Inferior parietal cortex (tissue), 1 donor: ENCODE measurements at regions not wholly inside any gene's neighbourhood (a gene's known extent, or its start where the extent isn't known, plus 50 kb on each side); places are given as distances from the start of the nearest gene placed in this dataset.

ENCODE experiments used
- DNase-seq: peaks from one replicate; pipeline ENCODE4 v3.0.0-alpha.2; 2016; ENCODE audit errors: extremely low spot score

DNA sequence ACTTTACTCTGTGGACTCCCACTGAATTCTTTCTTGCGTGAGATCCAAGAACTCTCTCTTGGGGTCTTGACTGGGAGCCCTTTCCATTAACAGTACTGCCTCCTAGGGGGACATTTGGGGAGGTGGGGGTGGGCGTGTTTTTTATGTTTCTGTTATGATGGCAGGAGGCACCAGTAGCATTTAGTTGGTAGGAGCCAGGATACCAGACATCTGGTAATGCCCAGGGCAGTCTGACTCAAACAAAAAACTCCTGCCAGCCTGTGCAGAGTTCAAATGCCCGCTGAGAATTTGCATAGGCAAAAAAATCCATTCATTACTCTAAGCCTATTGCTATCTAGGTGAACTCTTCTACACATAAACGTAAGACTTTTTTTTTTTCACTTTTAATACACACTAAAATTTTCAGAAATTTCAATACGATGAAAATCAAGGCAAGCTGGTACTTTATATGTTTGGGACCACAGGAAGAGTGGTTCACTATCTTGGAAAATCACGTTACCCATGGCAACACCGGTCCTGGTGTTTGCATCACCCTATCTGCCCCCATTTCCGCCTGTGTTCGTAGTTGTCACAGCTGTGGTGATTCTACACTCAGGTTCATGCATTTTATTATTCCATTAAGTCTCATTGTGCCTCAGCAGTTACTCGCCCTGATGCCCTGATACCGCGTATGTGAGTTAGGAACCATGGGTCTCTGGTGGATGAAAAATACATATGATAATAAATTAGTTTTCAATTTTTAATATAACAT, 121.1 kb upstream of the XYLT1 start:
- no peak for DNase-seq

GRCh38 chr16:17590711-17591654, 120.2 kb upstream of the XYLT1 start:
- DNase-seq, result no peak

GRCh38 chr16:17589898-17590297, 119.1 kb upstream of the XYLT1 start:
- no peak for DNase-seq

DNA sequence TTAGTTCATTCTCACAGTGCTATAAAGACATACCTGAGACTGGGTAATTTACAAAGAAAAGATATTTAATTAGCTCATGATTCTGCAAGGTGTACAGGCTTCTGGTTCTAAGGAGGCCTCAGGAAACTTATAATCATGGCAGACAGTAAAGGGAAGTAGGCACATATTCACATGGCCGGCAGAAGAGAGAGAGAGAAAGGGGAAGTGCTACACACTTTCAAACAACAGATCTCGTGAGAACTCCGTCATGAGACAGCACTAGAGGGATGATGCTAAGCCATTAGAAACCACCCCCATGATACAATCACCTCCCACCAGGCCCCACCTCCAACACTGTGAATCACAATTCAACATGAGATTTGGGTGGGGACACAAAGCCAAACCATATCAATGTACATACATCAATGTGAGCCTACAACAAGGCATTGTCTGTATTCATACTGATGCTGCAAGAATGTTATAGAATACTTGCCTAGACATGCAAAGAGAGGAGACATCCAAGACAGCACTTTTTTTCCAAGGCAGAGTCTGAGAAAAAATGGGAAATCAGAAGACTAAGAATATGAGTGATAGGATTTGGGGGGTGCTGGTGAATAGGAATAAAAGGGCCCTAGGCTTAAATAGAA, 114.8 kb upstream of the XYLT1 start:
- no peak for DNase-seq

DNA sequence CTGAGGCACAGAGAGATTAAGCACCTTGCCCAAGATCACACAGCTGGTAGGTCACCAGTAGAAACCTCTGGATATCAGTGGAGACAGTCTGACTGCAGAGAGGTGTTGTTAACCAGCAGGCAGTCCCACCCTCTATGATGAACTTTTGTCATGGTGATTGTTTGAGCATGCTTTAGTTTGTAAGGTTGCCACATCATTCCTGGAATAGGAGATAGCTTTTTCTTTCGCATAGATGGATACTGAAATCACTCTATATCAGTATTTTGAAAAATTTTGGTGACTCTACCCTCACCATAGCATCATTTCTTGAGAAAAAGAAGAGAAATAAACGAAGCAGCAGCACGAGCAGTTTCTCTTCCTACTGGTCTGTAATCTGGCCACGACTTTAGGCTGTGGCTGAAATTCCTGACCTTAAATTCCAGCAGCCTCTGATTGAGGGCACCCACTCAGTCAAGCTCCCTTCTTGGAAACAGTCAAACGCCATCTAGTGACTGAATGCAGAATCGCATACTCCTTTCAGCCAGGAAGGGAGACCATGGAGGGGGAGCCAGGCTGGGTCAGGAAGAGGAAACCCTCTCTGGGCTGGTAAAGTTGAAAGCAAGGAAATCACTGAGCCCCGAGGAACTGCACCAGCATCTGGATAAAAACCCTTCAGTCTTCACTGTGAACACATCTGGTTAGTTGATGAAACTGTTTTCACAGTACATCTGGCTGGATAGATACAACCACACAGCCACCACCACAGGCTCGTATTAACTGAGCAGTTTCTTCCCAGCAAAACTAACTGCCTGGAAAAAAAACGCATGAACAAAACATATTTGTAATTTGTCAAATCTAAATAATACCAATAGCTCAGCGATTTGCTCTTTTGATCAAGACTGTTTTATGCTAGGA, 108.5 kb upstream of the XYLT1 start:
- peak; percentile 84 for DNase-seq

GRCh38 chr16:17574256-17574655, 103.5 kb upstream of the XYLT1 start:
- no peak for DNase-seq

DNA sequence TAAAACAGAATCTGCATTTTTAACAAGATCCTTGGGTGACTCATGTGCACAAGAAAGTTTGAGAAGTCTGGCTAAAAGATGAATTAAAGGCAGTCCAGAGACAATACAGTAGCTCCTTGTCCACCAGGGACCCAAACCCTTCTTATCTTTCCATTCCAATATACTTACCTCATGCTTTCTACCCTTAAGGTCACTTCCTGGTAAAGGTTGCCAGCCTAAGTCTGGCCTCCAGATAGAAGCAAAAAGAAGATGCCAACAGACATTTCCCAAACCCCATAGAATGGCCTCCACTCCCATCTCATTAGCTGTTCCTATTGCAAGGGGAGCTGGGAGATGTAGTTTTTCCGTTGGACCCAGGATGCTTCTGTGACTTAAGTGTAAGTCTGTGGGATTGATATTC, 101.4 kb upstream of the XYLT1 start:
- DNase-seq, result no peak

- DNase-seq, result peak; percentile 8
Measured at GRCh38 chr16:17571499-17572093, 100.8 kb upstream of the XYLT1 start.

GRCh38 chr16:17568239-17568638, 97.5 kb upstream of the XYLT1 start:
- DNase-seq, result no peak

- no peak for DNase-seq
Measured at GRCh38 chr16:17567455-17567854, 96.7 kb upstream of the XYLT1 start.

DNA sequence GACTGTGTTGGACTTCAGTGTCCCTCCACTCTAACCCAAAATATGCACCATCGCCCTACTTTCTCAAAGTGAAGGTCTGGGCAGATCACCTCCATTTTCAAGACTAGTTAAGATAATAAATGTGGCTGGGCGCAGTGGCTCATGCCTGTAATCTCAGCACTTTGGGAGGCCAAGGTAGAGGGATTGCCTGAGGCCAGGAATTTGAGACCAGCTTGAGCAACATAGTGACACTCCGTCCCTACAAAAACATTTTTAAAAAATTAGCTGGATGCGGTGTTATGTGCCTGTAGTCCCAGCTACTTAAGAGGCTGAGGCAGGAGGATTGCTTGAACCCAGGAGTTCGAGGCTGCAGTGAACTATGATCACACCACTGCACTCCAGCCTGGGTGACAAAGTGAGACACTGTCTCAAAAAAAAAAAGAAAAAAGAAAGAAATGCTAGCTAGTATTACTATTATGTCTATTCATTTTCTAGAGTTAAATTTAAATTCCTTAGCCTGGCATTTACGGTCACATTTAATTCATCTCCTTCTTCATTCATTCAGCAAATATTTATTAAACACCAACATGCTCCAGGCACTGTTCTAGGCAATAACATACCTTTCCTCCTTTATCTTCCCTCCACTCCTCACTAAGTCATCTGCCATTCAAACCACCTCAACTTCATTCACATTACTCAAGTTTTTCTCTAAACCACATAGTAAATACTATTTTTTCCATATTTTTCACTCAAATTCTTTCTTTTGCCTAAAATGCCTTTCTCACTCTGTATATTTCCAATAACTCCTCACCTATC, 96.1 kb upstream of the XYLT1 start:
- DNase-seq, result no peak

DNA sequence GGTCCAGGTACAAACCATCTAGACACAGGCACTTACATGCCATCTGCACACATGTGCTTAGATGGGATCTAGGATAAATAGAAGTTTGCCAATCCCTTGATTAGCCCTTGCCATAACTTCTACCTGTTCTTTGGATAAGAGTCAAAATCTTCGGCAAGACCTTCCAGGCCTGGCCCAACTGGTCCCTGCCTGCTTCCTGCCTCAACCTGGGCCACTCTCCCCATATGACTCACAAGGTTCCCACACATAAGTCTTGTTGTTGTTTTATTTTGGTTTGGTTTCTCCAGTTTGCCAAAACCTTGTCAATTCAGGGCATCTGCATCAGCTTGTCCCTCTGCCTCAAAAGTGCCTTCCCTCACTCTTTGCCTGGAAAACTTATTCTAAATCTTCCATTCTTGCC, 95.3 kb upstream of the XYLT1 start:
- no peak for DNase-seq

DNA sequence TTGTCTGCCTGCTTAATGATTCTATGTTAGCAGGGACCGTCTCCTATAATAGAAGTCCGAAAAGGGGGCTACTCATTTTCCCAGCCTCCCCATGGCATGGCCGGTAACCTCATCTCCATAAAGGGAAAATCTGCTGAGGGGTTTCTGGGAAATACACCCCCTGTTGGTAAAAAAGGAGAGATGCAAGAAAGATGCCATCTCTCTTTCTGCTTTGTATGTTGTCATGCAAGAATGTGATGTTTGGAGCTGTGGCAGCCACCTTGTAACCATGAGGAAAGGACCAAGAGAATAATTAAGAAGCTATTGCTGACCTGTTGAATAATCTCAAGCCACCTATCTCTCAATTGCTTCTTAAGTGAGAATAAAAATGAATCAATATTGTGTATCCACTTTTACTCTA, 94.8 kb upstream of the XYLT1 start:
- no peak for DNase-seq

GRCh38 chr16:17564856-17565255, 94.1 kb upstream of the XYLT1 start:
- no peak for DNase-seq

GRCh38 chr16:17563323-17564091, 92.7 kb upstream of the XYLT1 start:
- DNase-seq, result no peak

GRCh38 chr16:17561056-17561455, 90.3 kb upstream of the XYLT1 start:
- no peak for DNase-seq

DNA sequence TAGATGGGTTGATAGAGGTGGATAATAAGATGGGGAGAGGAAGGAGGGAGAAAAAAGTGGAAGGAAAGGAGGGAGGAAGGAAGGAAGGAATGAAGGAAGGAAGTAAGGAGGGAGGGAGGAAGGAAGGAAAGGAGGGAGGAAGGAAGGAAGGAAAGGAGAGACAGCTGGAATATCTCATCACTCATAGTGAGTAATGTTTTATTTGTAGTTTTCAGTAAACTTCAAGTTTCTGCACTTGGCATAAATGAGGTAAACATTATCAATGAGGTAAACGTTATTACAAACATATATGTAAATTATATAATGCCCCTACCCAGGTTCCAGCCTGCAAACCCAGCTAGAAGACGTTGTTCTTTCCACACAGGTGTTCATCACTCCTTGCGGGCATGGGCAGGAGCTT, 89.8 kb upstream of the XYLT1 start:
- no peak for DNase-seq

- DNase-seq, result no peak
Measured at GRCh38 chr16:17559394-17559793, 88.6 kb upstream of the XYLT1 start.

GRCh38 chr16:17557949-17558348, 87.2 kb upstream of the XYLT1 start:
- no peak for DNase-seq

DNA sequence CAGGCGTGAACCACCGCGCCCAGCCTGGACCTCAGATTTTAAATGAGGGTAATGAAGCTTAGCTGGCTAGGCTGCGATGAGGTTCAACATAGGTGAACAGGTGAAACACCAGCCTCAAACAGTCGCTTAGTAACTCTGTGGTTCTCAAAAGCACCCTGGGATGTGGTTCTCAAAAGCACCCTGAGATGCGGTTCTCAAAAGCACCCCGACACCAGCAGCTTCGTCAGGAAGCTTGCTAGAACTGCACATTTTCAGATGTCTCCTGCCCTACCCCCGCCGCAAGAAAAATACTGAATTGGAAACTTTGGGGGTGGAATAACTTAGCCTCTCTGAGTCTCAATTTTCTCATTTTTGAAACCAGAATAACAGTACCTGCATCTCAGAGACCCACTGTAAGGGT, 86.7 kb upstream of the XYLT1 start:
- no peak for DNase-seq
